ENCODE measurements at regions not wholly inside any gene's neighbourhood (a gene's known extent, or its start where the extent isn't known, plus 50 kb on each side); places are given as distances from the start of the nearest gene placed in this dataset.

GRCh38 chr12:47014474-47014873 lies 64.9 kb upstream of the PCED1B start:
- ATAC-seq (ENCODE audit: low FRiP score in 2 of 2) (no peak), DNase-seq (no peak)
- H3K4me3 ChIP-seq = no peak overlapping the region
- H3K4me1 ChIP-seq = no peaks in the 10 kb centered on the region
- H3K9me3 ChIP-seq = no peaks in the 10 kb centered on the region
- no peaks in the 10 kb centered on the region for H3K36me3 ChIP-seq
- TF ChIP-seq, protein P1, sequence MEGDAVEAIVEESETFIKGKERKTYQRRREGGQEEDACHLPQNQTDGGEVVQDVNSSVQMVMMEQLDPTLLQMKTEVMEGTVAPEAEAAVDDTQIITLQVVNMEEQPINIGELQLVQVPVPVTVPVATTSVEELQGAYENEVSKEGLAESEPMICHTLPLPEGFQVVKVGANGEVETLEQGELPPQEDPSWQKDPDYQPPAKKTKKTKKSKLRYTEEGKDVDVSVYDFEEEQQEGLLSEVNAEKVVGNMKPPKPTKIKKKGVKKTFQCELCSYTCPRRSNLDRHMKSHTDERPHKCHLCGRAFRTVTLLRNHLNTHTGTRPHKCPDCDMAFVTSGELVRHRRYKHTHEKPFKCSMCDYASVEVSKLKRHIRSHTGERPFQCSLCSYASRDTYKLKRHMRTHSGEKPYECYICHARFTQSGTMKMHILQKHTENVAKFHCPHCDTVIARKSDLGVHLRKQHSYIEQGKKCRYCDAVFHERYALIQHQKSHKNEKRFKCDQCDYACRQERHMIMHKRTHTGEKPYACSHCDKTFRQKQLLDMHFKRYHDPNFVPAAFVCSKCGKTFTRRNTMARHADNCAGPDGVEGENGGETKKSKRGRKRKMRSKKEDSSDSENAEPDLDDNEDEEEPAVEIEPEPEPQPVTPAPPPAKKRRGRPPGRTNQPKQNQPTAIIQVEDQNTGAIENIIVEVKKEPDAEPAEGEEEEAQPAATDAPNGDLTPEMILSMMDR (IDR thresholded peaks at IDR 0.05) = no peak
- TF ChIP-seq EP300 (IDR thresholded peaks at IDR 0.05) (no peak), POLR2A (IDR thresholded peaks at IDR 0.05) (no peak), POLR2AphosphoS5 (IDR thresholded peaks at IDR 0.05) (no peak)
- no peak overlapping the region for H3K27ac ChIP-seq
- 64 to 70% methylated on average over 2 of the region's 2 CpGs for WGBS, 2 donors
- no peaks in the 10 kb centered on the region for H3K27me3 ChIP-seq

DNA sequence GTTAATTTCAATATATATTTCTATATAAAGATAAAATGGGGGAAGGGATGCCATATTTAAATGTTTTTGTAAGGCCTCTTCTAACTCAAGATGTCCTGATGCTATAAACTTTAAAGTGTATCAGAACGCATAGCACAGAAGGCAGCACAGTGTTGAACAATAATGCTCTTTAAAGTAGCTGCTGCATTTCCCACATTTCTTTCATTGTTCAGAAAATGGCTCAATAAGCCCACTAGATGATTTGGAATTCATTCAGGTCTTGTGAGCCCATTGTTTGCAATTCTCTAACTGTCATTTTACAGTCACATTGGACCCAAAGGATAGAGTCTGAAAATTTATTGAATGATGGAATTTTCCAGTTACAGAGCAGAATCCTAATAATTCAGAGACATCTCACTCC lies 64.0 kb upstream of the PCED1B start:
- DNase-seq = no peak
- no peak for ATAC-seq (ENCODE audit: low FRiP score in 2 of 2)
- no peaks in the 10 kb centered on the region for H3K36me3 ChIP-seq
- H3K27ac ChIP-seq = no peak overlapping the region
- no peaks in the 10 kb centered on the region for H3K27me3 ChIP-seq
- H3K9me3 ChIP-seq = no peaks in the 10 kb centered on the region
- TF ChIP-seq EP300 (IDR thresholded peaks at IDR 0.05) = no peak
- no peak for TF ChIP-seq POLR2A (IDR thresholded peaks at IDR 0.05)
- TF ChIP-seq POLR2AphosphoS5 (IDR thresholded peaks at IDR 0.05) = no peak
- TF ChIP-seq, protein P1 (IDR thresholded peaks at IDR 0.05) = no peak
- H3K4me1 ChIP-seq = no peaks in the 10 kb centered on the region
- H3K4me3 ChIP-seq = no peak overlapping the region
- WGBS, 2 donors = 92 to 100% methylated on average over 1 of the region's 1 CpG

DNA sequence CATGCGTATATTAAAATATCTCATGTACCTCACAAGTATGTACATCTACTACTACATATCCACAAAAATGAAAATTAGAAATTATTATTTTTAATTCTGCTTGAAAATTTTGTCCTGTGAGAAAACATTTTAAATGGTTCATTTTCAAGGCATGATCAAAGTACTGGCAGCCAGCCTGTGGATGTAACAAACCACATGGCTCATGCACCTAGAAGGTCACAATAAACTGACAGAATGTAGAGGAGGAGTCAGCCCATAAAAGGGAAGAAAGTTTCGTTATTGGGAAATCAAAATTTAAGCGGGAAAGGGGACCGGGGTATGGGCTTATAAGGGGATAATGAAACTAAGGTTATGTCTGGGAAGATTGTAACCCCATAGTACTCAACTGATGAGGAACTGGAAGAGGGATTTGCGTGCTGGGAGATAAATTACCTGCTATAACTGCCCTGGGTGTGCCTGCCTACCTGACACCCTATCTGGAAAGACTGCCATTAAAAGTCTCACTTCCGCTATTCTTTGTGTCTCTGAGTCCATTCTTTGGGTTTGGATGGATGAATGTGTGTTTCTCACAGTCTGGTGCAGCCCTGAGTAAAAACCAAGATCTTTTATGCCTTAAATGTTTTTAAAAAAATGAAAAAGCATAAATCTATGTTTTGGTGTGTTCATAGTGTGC lies 62.2 kb upstream of the PCED1B start:
- no peaks in the 10 kb centered on the region for H3K36me3 ChIP-seq
- ATAC-seq (ENCODE audit: low FRiP score in 2 of 2) (no peak), DNase-seq (no peak)
- no peak overlapping the region for H3K27ac ChIP-seq
- TF ChIP-seq POLR2AphosphoS5 (IDR thresholded peaks at IDR 0.05) = no peak
- TF ChIP-seq, protein P1 (IDR thresholded peaks at IDR 0.05) = no peak
- no peak for TF ChIP-seq POLR2A (IDR thresholded peaks at IDR 0.05)
- TF ChIP-seq EP300 (IDR thresholded peaks at IDR 0.05) = no peak
- H3K9me3 ChIP-seq = no peaks in the 10 kb centered on the region
- 84 to 86% methylated on average over 6 of the region's 6 CpGs for WGBS, 2 donors
- H3K4me1 ChIP-seq = no peaks in the 10 kb centered on the region
- H3K27me3 ChIP-seq = no peaks in the 10 kb centered on the region
- no peak overlapping the region for H3K4me3 ChIP-seq

- H3K36me3 ChIP-seq = no peaks in the 10 kb centered on the region
- no peak overlapping the region for H3K4me3 ChIP-seq
- no peaks in the 10 kb centered on the region for H3K4me1 ChIP-seq
- DNase-seq (no peak), ATAC-seq (ENCODE audit: low FRiP score in 2 of 2) (no peak)
- no peak overlapping the region for H3K27ac ChIP-seq
- WGBS, 2 donors = 73 to 96% methylated on average over 2 of the region's 2 CpGs
- no peaks in the 10 kb centered on the region for H3K9me3 ChIP-seq
- H3K27me3 ChIP-seq = no peaks in the 10 kb centered on the region
- no peak for TF ChIP-seq POLR2AphosphoS5 (IDR thresholded peaks at IDR 0.05)
- TF ChIP-seq POLR2A (IDR thresholded peaks at IDR 0.05) = no peak
- TF ChIP-seq EP300 (IDR thresholded peaks at IDR 0.05) = no peak
- TF ChIP-seq, protein P1 (IDR thresholded peaks at IDR 0.05) = no peak
Observed at GRCh38 chr12:47017901-47018475, 61.4 kb upstream of the PCED1B start.
